Neural crest cell (in vitro differentiated cells): ENCODE measurements at regions not wholly inside any gene's neighbourhood (a gene's known extent, or its start where the extent isn't known, plus 50 kb on each side); places are given as distances from the start of the nearest gene placed in this dataset.

Experiments
- DNase-seq: peaks from one replicate; pipeline ENCODE4 v3.0.0; 2021; ENCODE audit warnings: low read depth, mixed read lengths, low spot score
- H3K27ac Mint-ChIP-seq: one replicate; pipeline ENCODE4 v1.8.0; 2021; ENCODE audit warnings: mild to moderate bottlenecking, mixed read lengths; ENCODE audit not compliant: unreplicated experiment
- H3K27me3 Mint-ChIP-seq: 2 replicates; pipeline ENCODE4 v1.8.0; 2021; ENCODE audit warnings: low read depth, mild to moderate bottlenecking, mixed read lengths
- H3K36me3 Mint-ChIP-seq: 2 replicates; pipeline ENCODE4 v1.8.0; 2021; ENCODE audit warnings: low read depth, mild to moderate bottlenecking, mixed read lengths
- H3K4me1 Mint-ChIP-seq: 2 replicates; pipeline ENCODE4 v1.8.0; 2021; ENCODE audit warnings: mixed read lengths
- H3K4me3 Mint-ChIP-seq: one replicate; pipeline ENCODE4 v1.8.0; 2021; ENCODE audit warnings: mild to moderate bottlenecking, mixed read lengths
- H3K9me3 Mint-ChIP-seq: 2 replicates; pipeline ENCODE4 v1.8.0; 2021; ENCODE audit warnings: mixed read lengths
- CTCF ChIP-seq: fragments of 200-600 bp; sonication (generic); conservative IDR thresholded peaks from 2 replicates; pipeline ENCODE4 v1.5.0; 2021; ENCODE audit warnings: antibody characterized with exemption, mild to moderate bottlenecking

GRCh38 chr4:156538651-156539257 is 432.8 kb downstream of the PDGFC start:
- Mint-ChIP-seq H3K36me3 (no peaks in the 10 kb centered on the region), H3K9me3 (peaks cover 2% of the 10 kb centered on the region), H3K27me3 (no peaks in the 10 kb centered on the region), H3K4me1 (no peaks in the 10 kb centered on the region), H3K27ac (no peak overlapping the region), H3K4me3 (no peak overlapping the region)
- no peak for DNase-seq
- no peak for TF ChIP-seq CTCF

- Mint-ChIP-seq H3K9me3 (peaks cover 4% of the 10 kb centered on the region), H3K36me3 (no peaks in the 10 kb centered on the region), H3K4me1 (no peaks in the 10 kb centered on the region), H3K27me3 (no peaks in the 10 kb centered on the region), H3K4me3 (no peak overlapping the region), H3K27ac (no peak overlapping the region)
- no peak for TF ChIP-seq CTCF
- DNase-seq, result no peak
These were observed 433.4 kb downstream of the PDGFC start for GRCh38 chr4:156538210-156538609.

- DNase-seq, result no peak
- peaks cover 5% of the 10 kb centered on the region for H3K9me3 Mint-ChIP-seq
- no peak overlapping the region for H3K4me3 Mint-ChIP-seq
- H3K27ac Mint-ChIP-seq, result no peak overlapping the region
- TF ChIP-seq CTCF, result no peak
- H3K4me1 Mint-ChIP-seq, result no peaks in the 10 kb centered on the region
- H3K36me3 Mint-ChIP-seq, result no peaks in the 10 kb centered on the region
- H3K27me3 Mint-ChIP-seq, result no peaks in the 10 kb centered on the region
These were observed 434.3 kb downstream of the PDGFC start for GRCh38 chr4:156537286-156537685.

GRCh38 chr4:156536661-156537060 is 434.9 kb downstream of the PDGFC start:
- Mint-ChIP-seq H3K4me3 (no peak overlapping the region), H3K4me1 (no peaks in the 10 kb centered on the region), H3K36me3 (no peaks in the 10 kb centered on the region), H3K27ac (no peak overlapping the region), H3K9me3 (peaks cover 5% of the 10 kb centered on the region), H3K27me3 (no peaks in the 10 kb centered on the region)
- TF ChIP-seq CTCF, result no peak
- no peak for DNase-seq

- DNase-seq, result no peak
- Mint-ChIP-seq H3K27me3 (no peaks in the 10 kb centered on the region), H3K4me3 (no peak overlapping the region), H3K36me3 (no peaks in the 10 kb centered on the region), H3K4me1 (no peaks in the 10 kb centered on the region), H3K9me3 (peaks cover 5% of the 10 kb centered on the region), H3K27ac (no peak overlapping the region)
- TF ChIP-seq CTCF, result no peak
These were observed 437.4 kb downstream of the PDGFC start for GRCh38 chr4:156534205-156534604.

GRCh38 chr4:156528216-156528615 is 443.4 kb downstream of the PDGFC start:
- DNase-seq, result no peak
- no peaks in the 10 kb centered on the region for H3K36me3 Mint-ChIP-seq
- peaks cover 1% of the 10 kb centered on the region for H3K9me3 Mint-ChIP-seq
- TF ChIP-seq CTCF, result no peak
- no peak overlapping the region for H3K27ac Mint-ChIP-seq
- H3K27me3 Mint-ChIP-seq, result no peaks in the 10 kb centered on the region
- no peak overlapping the region for H3K4me3 Mint-ChIP-seq
- no peaks in the 10 kb centered on the region for H3K4me1 Mint-ChIP-seq
